HG03460 (cell line): ENCODE measurements at regions not wholly inside any gene's neighbourhood (a gene's known extent, or its start where the extent isn't known, plus 50 kb on each side); places are given as distances from the start of the nearest gene placed in this dataset.
"Not testable (repeated sequence)": the region's sequence is repeated elsewhere in the genome, so short reads cannot be mapped to it uniquely, and the experiment has no call there.

ENCODE experiments used
- ATAC-seq: cut with Tn5 transposase; IDR thresholded peaks from one replicate; pipeline ENCODE4 v1.9.1; 2021; ENCODE audit not compliant: unreplicated experiment

DNA sequence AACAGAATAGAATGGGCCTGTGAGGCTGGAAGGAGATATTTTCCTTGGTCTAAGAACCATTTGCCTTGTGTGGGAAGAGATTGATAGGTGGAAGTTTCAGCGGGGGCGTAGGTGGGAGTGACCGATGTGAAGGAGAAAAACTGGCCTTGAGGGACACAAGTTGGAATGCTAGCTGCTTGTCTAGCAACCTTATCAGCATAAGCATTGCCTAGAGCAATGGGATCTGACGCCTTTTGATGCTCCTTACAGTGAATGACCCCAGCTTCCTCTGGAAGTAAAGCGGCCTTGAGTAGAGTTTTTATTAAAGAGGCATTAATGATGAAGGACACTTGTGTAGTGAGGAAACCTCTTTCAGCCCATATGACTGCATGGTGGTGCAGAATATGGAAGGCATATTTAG, 843.8 kb upstream of the ANO3 start:
- not testable (repeated sequence) for ATAC-seq

DNA sequence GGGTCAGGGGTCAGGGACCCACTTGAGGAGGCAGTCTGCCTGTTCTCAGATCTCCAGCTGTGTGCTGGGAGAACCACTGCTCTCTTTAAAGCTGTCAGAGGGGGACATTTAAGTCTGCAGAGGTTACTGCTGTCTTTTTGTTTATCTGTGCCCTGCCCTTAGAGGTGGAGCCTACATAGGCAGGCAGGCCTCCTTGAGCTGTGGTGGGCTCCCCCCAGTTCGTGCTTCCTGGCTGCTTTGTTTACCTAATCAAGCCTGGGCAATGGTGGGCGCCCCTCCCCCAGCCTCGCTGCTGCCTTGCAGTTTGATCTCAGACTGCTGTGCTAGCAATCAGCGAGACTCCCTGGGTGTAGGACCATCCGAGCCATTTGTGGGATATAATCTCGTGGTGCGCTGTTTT, 830.5 kb upstream of the ANO3 start:
- not testable (repeated sequence) for ATAC-seq

- no peak for ATAC-seq
Measured at GRCh38 chr11:25515576-25515975, 816.4 kb upstream of the ANO3 start.

DNA sequence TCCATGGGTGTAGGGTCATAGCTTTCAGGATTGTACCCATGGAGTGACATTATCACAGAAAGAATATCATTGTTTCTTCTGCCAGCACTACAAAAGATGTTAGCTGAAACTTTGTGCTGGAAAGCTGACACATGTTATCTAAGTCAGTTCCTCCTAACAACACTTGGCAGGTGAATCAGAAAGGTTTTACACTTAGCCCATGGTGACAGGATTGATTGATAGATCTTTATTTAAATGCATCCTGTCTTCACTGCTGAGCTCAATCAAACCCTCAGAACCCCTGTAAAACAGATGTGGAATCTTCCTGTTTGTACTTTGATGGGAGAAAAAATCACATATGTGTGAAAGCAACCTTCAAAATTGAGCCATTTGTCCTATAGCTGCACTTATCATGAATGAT, 811.5 kb upstream of the ANO3 start:
- ATAC-seq = no peak

DNA sequence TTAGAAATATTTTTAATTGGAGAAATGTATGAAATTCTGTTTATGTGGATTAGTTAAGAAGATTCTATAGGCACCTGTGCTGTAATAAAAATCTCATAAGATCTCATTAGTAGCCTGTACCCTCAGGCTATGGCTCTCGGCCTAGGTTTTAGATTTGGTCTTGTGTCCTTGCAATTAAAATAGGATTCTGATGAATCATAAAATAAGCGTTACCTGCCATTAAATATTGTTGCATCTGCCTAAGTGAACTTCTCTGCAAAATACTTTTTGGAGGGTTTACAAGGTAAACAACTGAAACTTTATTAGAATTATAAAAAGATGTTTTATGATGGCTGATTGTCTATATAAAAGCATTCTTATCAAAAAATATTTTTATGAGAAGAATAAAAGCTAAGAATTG, 804.1 kb upstream of the ANO3 start:
- ATAC-seq = no peak

DNA sequence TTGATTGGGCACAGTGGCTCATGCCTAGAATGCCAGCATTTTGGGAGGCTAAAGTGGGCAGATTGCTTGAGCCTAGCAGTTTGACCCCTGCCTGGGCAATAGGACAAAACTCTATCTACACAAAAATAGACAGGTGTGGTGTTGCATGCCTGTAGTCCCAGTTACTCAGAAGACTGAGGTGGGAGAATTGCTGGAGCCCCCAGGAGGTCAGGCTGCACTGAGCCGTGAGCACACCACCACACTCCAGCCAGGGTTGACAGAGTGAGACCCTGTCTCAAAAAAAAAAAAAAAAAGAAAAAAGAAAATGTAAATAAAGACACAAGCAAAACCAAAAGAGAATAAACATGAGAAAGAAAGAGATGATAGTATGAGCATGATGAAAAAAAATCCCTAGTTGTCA, 802.4 kb upstream of the ANO3 start:
- ATAC-seq = no peak

- ATAC-seq = no peak
Measured at GRCh38 chr11:25535467-25536272, 796.3 kb upstream of the ANO3 start.

- ATAC-seq = no peak
Measured at GRCh38 chr11:25536289-25536688, 795.6 kb upstream of the ANO3 start.

DNA sequence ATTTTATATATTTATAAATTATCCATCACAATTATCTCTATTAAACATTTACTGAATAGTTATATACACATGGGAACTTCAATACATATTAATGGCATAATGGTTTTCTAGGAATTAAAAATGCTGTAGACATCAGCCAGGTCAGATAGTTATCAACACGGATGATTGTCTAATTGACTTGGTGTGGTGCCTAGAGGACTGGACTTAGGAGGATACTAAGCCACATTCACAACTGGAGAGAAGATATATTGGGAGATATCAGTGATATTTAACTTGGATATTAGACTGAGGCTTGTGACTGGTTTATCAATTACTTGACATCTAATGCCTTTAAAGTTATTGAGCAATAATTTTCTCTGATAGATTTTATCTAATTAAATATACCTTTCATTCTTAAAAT, 794.5 kb upstream of the ANO3 start:
- ATAC-seq = no peak

DNA sequence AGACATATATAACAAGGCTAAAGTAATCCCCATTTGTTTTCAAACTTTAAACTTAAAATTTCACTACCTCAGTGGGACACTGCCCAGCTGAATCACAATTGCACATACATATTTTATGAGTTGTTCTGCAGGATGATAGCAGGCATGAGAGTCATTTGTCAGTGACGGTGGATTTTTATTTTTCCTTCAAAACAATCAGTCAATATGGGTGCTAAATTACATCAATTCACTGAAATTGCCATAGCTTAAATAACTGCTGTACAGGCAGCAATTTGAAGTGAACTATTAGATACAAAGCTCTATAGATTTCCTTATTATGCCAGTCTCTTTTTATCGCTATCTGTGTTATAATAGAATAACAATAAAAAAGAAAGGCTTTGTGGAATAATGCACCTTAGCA, 784.6 kb upstream of the ANO3 start:
- ATAC-seq = no peak

GRCh38 chr11:25562417-25562816, 769.5 kb upstream of the ANO3 start:
- no peak for ATAC-seq

DNA sequence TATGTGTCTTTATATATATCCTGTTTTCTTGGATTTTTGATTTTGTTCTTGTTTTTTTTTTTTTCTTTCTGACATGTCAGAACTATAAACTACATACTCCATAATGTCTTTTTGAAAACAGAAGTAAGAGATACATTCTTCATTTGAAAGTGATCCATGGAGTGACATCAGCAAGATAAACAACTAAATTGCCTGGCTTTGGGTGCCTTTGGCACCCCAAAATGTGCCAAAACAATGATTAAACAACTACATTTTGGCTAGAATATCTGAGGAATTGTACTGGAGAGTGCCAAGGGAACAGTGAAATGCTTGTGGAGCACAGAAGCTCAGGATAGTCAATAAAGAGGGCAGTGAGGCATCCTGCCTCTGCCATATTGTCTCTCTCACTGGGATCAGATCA, 766.1 kb upstream of the ANO3 start:
- ATAC-seq = no peak

GRCh38 chr11:25566298-25567200, 765.4 kb upstream of the ANO3 start:
- no peak for ATAC-seq

GRCh38 chr11:25576320-25576719, 755.6 kb upstream of the ANO3 start:
- no peak for ATAC-seq

DNA sequence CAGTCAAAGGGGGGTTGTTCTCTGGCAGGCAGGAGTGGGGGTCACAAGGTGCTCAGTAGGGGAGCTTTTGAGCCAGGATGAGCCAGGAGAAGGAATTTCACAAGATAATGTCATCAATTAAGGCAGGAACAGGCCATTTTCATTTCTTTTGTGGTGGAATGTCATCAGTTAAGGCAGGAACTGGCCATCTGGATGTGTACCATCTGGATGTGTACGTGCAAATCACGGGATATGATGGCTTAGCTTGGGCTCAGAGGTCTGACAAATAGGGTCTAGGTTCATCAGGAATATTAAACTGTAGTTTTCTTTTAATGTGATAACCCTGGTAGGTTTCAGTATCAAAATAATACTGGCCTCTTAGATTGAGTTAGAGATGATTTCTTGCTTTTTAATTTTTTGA, 752.4 kb upstream of the ANO3 start:
- not testable (repeated sequence) for ATAC-seq

DNA sequence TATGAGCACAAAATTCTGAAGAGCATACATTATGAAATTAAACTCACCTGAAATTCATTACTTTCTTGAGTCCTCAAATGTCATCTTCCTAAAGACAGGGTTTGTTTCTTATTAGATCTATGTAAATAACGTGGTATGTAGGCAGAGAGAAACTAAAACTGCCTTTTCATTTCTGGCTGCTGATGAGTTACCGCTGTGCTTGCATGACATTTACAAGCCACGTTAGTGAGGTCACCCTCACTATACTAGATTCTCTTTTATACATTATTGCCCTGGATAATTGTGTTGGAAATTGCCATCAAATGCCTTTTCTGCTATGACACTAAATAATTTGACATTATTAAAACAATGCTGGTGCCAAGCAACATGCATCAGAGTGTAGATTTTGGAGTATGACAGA, 748.3 kb upstream of the ANO3 start:
- no peak for ATAC-seq

- no peak for ATAC-seq
Measured at GRCh38 chr11:25587496-25587895, 744.4 kb upstream of the ANO3 start.

DNA sequence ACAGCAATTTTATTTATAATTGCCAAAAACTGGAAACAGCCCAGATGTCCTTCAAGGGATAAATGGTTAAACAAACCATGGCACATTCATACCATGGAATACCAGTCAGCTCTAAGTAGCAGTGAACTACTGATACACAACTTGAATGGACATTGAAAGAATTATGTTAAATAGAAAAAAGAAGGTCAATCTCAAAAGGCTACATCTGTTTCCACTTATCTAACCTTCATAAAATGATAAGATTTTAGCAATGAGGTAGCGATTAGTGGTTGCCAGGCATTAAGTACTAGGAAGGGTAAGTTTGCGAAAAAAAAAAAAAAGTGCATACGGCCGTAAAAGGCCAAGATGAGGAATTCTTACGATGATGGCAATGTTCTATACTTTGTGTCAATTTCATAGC, 738.7 kb upstream of the ANO3 start:
- ATAC-seq = no peak

GRCh38 chr11:25596701-25597100, 735.2 kb upstream of the ANO3 start:
- ATAC-seq = no peak

- ATAC-seq = no peak
Measured at GRCh38 chr11:25597696-25598095, 734.2 kb upstream of the ANO3 start.

DNA sequence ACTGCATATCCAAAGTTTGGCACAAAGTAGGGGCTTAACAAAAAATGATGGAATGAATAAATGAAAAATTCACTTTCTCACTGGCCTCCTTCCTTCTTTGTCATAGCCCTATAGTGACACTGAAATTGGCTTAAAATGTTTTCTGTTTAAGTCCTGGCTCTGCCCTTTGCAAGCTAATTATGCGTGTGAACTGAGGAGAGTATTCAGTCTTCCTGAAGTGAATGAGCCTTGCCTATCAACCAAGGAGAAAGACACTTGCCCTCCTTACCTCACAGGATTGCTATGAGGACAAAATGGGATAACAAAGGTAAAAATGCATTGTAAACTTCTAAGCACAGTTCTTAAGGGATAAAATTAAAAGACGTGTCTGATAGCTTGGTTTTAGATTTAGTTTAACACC, 729.8 kb upstream of the ANO3 start:
- ATAC-seq = no peak

- no peak for ATAC-seq
Measured at GRCh38 chr11:25602959-25603358, 729.0 kb upstream of the ANO3 start.
